Hepatocyte (in vitro differentiated cells): ENCODE measurements at regions not wholly inside any gene's neighbourhood (a gene's known extent, or its start where the extent isn't known, plus 50 kb on each side); places are given as distances from the start of the nearest gene placed in this dataset.

Source experiments
- CTCF ChIP-seq: fragments of 200-600 bp; sonication (generic); IDR thresholded peaks from 2 replicates; pipeline ENCODE4 v1.5.1; 2016; ENCODE audit warnings: antibody characterized with exemption, mild to moderate bottlenecking; ENCODE audit not compliant: poor library complexity
- EZH2 ChIP-seq: fragments of 200-600 bp; sonication (generic); IDR thresholded peaks from 2 replicates; pipeline ENCODE4 v1.6.1; 2016; ENCODE audit warnings: antibody characterized with exemption, mild to moderate bottlenecking, borderline replicate concordance

GRCh38 chr2:18133310-18133709 is 254.8 kb downstream of the KCNS3 start:
- no peak for TF ChIP-seq CTCF
- no peak for TF ChIP-seq EZH2
